NCI-H1694 (cell line): ENCODE measurements at regions not wholly inside any gene's neighbourhood (a gene's known extent, or its start where the extent isn't known, plus 50 kb on each side); places are given as distances from the start of the nearest gene placed in this dataset.
A peak's percentile ranks its signal among the peaks of the same experiment; 100 is the strongest.
"Not testable (repeated sequence)": the region's sequence is repeated elsewhere in the genome, so short reads cannot be mapped to it uniquely, and the experiment has no call there.

ENCODE experiments used
- DNase-seq: peaks from one replicate; lab custom pipeline; 2025; lab: John Stamatoyannopoulos, UW

GRCh38 chr3:24687671-24688070 lies 193.0 kb upstream of the THRB start:
- DNase-seq: no peak

GRCh38 chr3:24688446-24689148 lies 193.9 kb upstream of the THRB start:
- no peak for DNase-seq

DNA sequence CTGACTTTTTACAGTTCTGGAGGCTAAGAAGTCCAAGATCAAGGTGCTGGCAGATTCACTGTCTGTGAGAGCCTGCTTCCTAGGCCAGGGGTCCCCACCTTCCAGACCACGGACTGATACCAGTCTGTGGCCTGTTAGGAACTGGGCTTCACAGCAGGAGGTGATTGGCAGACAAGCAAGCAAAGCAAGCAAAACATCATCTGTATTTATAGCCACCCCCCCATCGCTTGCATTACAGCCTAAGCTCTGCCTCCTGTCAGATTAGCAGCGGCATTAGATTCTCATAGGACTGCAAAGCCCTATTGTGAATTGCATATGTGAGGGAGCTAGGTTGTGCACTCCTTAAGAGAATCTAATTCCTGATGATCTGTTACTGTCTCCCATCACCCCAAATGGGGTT lies 194.7 kb upstream of the THRB start:
- DNase-seq: no peak

- no peak for DNase-seq
These were observed 196.1 kb upstream of the THRB start for GRCh38 chr3:24690777-24691176.

- not testable (repeated sequence) for DNase-seq
These were observed 204.4 kb upstream of the THRB start for GRCh38 chr3:24699078-24699477.

DNA sequence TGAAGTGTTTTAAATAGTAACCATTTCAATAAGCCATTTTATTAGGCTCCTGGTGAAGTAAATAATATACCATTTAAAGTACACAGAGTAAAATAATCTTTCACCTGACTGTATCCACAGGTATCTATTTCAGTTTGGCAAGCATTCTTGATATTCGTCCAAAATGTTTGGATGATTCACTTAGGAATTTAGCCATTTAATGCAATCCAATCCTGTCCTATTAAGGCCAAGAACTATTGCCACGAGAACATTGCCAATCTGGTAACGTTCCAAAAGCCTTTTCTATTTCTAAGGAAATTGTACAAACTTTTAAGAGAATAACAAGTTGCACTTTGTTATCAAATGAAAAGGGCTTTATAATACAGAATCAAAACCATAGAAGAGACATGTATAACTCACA lies 209.8 kb upstream of the THRB start:
- DNase-seq: no peak

- no peak for DNase-seq
These were observed 213.3 kb upstream of the THRB start for GRCh38 chr3:24707936-24708335.

DNA sequence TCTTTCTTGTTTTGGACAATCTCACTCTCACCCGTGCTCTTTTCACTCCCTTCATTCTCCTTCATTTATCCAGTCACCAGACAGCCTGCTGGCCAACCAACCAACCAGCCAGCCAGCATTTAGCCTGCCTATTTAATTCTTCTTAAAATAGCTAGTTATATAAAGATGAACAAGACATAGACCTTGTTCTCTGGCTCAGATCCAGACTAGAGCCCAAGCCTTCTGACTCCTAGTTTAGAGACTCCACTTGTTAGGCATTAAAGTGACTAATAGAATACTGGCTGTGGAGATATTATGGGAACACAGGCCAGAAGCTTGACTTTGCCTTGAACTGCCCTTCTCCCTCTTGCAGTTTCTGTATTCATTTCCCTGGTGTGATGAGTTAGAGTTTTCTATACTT lies 215.3 kb upstream of the THRB start:
- DNase-seq: no peak

DNA sequence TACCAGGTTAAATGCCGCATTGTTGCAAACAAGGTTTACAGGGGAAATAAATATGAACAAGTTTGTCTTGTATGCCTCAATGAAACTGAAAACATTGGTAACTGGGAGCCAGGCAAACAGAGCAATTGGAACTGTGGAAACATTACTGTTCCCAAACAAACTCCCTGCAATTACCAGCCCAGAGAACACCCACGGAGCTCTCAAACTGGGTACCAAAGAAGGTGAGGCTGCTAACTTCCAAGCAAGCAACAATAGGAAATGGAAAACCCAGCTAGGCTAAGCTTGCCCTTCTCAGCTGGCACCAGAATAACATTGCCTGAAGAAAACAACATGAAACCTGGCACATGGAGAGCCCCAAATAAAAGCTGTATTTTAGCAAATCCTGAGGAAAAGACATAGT lies 218.9 kb upstream of the THRB start:
- DNase-seq: no peak

GRCh38 chr3:24714436-24714835 lies 219.8 kb upstream of the THRB start:
- no peak for DNase-seq

DNA sequence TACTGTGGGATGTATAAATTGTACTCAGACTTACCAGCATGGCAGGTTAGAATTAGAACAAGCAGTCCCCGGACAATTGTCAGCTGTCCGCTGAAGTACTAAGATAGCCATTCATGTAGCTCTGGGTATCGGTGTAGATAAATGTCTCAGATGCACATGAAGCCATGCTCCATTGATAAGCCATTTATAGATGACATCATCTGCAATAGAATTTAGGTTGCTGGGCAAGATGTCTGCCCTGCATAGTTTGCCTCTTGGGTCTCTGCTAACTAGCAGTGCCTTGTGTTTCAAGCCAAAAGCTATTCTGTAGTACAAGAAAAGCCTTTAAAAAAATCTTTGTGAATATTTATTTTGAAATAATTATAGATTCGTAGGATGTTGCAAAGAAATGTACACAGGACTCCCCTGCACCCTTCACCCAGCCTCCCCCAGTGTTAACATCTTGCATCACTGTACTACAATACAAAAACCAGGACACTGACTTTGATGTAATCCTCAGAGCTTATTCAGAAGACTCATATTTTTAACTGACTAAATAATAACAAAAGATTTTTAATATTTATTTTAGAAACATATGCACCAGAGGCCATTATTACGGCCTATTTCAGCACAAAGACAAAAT lies 220.6 kb upstream of the THRB start:
- DNase-seq: no peak

DNA sequence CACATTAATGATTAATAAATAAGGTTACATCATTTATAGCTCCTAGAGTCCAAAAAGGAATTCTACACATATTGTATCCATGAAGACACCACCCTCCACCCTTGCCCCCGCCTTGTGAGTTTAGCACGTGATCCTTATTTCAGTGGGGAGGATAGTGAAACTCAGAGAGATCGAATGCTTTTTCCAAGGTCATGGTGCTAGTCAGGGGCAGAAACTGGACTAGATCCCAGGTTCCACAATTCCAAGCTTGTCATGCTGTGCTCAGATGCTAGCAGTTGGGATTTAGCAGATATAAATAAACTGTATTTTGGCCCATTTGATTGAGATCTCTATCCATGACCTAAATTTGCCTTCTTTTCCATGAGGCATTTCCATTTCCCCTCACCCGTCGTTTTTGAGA lies 227.4 kb upstream of the THRB start:
- no peak for DNase-seq

DNA sequence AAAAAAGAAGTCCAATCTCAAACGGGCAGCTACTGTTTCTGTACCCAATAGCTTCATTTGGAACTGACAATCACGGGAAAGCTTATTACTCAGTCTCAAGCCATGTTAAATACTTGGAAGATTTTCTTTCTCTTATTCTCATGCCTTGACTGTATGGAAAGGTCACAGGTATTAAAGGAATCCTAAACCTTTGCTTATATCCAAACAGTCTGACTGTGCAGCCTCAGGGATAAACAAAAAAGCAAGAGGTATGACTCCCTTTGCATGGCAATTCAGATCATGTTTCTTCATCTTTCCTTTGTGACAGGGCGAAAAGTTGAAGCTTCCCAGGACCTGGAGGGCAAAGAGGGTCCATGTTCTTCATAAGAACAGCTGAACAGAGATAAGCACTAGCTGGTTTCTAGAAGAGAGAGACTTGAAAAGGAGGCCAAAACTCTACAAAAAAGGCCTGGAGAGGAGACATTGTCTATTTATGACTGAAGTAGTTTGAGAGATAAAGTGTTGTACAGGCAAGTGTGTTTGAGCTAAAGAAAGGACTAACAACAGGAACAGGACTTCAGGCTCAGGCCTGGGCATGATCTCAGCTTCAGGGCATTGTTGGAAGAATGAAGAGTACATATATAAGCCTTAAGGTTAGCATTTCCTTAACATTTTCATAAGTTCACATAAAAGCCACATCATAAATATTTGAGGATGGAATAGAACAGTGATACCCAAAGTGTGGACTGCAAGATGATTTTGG lies 231.0 kb upstream of the THRB start:
- no peak for DNase-seq

GRCh38 chr3:24726423-24726822 lies 231.8 kb upstream of the THRB start:
- DNase-seq: no peak

GRCh38 chr3:24730173-24730572 lies 235.5 kb upstream of the THRB start:
- DNase-seq: no peak

- DNase-seq: no peak
These were observed 239.4 kb upstream of the THRB start for GRCh38 chr3:24734019-24734418.

- DNase-seq: no peak
These were observed 242.1 kb upstream of the THRB start for GRCh38 chr3:24736701-24737100.

DNA sequence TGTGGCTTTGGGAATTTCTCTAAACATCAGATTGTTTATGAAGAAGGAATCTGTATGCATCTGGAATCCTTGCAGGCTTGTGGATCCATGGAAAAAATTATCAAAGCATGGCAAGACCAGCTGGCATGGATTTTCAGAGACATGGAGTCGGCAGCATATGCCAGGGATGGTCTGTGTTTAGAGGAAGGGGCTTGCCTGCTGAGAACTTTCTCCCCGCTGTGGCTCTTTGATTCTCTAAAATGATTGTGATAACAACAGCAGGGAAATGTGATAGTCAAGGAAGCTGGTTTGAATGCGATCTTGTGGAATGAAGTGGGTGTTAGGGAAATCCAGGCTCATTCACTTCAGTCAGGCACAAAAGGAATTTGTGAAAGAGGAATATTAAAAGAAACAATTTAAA lies 245.7 kb upstream of the THRB start:
- DNase-seq: peak; percentile 30

DNA sequence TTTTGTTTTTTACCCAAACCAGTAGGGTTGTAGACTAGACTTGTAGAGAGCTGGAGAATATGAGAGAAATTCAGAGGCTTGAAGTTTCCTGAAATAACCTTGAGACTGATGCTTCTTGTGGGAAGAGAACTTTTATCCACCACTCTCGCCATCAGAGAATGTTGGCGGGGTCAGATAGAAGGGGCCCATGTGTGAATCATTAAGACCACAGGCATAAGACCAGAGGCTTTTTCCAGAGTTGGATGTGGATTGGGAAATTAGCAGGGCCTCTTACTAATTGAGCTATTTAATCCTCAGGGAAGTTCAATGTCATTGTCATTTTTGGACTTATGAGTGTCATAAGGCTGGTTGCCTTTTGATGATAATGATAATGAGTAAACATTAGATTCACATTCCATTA lies 246.9 kb upstream of the THRB start:
- no peak for DNase-seq

GRCh38 chr3:24748520-24748919 lies 253.9 kb upstream of the THRB start:
- no peak for DNase-seq

DNA sequence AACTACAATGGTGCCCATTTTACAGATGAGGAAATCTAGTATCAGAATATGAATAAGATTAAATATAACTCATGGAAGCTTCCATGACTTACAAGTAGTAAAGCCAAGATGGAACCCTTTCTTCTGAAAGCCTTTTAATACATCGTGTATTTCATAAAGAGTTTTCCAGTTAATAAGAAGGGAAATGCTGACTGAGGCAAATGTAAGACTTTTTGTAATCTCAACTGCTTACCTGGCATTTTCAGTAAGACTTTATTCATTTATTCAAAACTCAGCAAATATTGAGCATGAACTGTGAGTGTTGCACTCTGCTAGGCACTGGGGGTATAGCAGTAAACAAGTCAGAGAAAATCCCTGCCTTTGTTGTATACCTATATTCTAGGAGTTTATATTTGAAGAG lies 256.4 kb upstream of the THRB start:
- no peak for DNase-seq

GRCh38 chr3:24756101-24756888 lies 261.6 kb upstream of the THRB start:
- no peak for DNase-seq

DNA sequence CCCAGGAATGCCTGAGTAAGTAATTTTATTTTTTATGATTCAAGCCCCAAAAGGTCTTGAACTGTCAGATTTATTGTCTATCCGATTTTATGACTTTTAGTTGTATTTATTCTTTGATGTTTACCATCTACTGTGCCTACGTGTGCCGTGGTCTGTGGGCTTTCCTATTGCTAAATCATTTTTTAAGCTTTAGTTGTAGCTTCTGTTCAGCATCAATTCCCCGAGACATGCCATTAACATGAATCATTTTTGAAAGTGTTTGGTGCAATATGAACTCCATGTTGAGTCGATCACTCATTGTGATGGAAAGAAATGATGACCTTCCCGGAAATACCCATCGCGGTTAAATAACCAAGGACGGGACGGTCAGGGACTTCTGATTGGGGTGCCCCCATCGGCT lies 268.7 kb upstream of the THRB start:
- DNase-seq: no peak
